Activated naive CD8-positive, alpha-beta T cell (primary cell): ENCODE measurements at regions not wholly inside any gene's neighbourhood (a gene's known extent, or its start where the extent isn't known, plus 50 kb on each side); places are given as distances from the start of the nearest gene placed in this dataset.

Experiments used
- H3K27ac Mint-ChIP-seq: one replicate; pipeline ENCODE4 v1.8.0; 2021; ENCODE audit warnings: mixed read lengths
- H3K27me3 Mint-ChIP-seq: one replicate; pipeline ENCODE4 v1.8.0; 2021; ENCODE audit warnings: mixed read lengths
- H3K36me3 Mint-ChIP-seq: one replicate; pipeline ENCODE4 v1.8.0; 2021; ENCODE audit warnings: mixed read lengths
- H3K4me1 Mint-ChIP-seq: one replicate; pipeline ENCODE4 v1.8.0; 2021; ENCODE audit warnings: low read depth, mixed read lengths
- H3K4me3 Mint-ChIP-seq: one replicate; pipeline ENCODE4 v1.8.0; 2021; ENCODE audit warnings: mild to moderate bottlenecking, mixed read lengths
- H3K9me3 Mint-ChIP-seq: one replicate; pipeline ENCODE4 v1.8.0; 2021; ENCODE audit warnings: low read depth, mixed read lengths

DNA sequence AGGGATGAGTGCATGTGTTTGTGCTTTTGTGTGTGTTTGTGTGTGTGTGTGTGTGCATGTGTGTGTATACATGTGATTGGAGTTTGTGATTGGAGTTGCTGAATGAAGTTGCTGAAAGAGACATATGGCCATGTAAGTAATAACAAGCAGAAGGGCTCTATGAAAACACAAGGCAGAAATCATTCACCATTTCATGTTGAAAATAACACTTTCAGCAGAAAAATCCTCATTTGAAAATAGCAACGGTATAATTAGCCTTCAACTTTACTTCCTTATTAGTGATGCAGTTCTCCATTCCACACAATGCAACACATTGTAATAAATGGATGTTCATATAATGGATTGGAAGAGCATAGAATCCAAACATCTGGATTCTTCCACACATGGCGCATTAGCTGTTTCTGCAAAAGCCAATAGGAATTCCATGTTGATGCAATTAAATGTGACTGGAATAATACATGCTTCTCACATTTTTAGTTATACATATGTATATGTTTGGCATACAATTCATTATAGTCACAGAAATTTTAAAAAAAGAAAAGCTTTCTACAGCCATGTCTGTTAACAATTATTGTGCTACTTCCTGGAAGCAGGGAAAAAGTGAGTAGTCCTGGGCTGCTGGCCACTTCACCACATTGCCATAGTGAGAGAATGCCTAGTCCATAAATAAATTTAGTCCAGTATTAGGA, 538.0 kb downstream of the LTN1 start:
- no peak overlapping the region for H3K27ac Mint-ChIP-seq
- no peak overlapping the region for H3K4me3 Mint-ChIP-seq
- no peaks in the 10 kb centered on the region for H3K4me1 Mint-ChIP-seq
- peaks cover 2% of the 10 kb centered on the region for H3K27me3 Mint-ChIP-seq
- no peaks in the 10 kb centered on the region for H3K9me3 Mint-ChIP-seq
- H3K36me3 Mint-ChIP-seq = no peaks in the 10 kb centered on the region

DNA sequence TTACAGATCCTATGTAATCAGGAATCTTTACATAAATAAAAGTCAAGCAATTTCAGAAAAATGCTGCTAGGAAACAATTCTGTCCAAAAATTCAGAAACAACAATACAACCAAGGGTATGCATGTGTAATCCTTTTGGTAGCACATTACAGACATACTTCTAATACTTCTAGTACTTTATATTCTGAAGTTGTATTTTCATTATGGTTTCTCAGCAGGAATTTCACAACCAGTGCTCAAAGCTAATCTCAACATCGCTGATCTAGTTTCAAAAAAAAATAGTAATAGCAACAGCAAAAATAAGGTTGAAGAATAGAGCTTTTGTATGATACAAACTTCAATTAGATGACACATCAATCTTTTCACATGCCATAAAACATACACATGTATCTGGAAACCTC, 545.2 kb downstream of the LTN1 start:
- Mint-ChIP-seq H3K27me3 (no peaks in the 10 kb centered on the region), H3K36me3 (peaks cover 5% of the 10 kb centered on the region), H3K4me3 (no peak overlapping the region), H3K27ac (no peak overlapping the region), H3K9me3 (peaks cover 11% of the 10 kb centered on the region), H3K4me1 (no peaks in the 10 kb centered on the region)

DNA sequence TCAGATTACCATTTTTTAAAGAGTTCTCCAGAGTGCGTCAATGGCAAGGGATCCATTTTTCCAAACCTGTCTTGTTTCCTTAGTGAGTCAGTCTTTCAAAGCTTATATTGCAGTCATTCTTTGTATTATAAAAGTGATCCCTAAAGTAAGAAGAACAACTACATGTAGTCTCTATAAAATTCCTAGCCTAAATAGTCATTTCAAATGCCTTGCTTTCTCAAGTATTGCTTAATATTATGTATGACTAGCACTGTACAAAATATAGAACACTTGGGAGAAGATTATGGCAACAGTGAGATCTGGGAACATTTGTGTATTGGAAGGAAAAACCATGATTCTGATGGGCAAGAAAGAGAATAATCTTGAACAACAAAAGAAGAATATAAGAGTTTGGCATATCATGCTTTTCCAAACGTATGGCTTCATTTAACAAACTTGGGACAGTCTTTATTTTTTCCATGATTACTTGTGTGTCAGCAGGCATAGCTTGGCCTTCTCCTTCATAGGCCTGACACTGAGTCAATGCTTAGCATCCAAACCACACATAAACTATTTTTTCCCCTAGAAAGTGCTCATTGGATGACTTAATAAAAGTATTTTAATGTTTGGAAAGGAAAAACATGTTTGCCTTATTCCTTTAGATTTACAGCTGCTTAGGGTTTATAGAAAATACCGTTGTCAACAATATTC, 547.4 kb downstream of the LTN1 start:
- no peak overlapping the region for H3K4me3 Mint-ChIP-seq
- H3K36me3 Mint-ChIP-seq = peaks cover 5% of the 10 kb centered on the region
- H3K4me1 Mint-ChIP-seq = no peaks in the 10 kb centered on the region
- H3K27ac Mint-ChIP-seq = no peak overlapping the region
- peaks cover 11% of the 10 kb centered on the region for H3K9me3 Mint-ChIP-seq
- no peaks in the 10 kb centered on the region for H3K27me3 Mint-ChIP-seq

DNA sequence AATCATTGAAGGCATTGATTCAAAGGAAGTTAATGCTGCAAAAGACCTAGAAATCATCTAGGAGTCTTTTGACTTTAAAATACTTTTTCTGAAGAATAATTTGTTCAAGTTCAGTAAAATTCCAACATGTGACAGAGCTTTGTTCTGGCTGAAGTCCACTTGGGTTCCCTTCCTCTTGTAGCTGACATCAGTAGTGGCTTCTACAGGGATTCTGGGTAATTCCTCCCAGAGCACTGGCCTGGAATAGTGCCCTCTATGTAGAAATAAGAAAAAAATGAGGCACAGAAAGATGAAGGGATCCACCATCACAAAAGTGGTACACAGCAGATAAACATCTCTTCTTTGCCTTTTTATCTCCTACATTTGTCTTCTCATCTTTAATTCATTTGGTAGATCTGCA, 548.1 kb downstream of the LTN1 start:
- no peaks in the 10 kb centered on the region for H3K4me1 Mint-ChIP-seq
- peaks cover 5% of the 10 kb centered on the region for H3K36me3 Mint-ChIP-seq
- no peaks in the 10 kb centered on the region for H3K27me3 Mint-ChIP-seq
- peaks cover 11% of the 10 kb centered on the region for H3K9me3 Mint-ChIP-seq
- H3K4me3 Mint-ChIP-seq = no peak overlapping the region
- H3K27ac Mint-ChIP-seq = no peak overlapping the region

DNA sequence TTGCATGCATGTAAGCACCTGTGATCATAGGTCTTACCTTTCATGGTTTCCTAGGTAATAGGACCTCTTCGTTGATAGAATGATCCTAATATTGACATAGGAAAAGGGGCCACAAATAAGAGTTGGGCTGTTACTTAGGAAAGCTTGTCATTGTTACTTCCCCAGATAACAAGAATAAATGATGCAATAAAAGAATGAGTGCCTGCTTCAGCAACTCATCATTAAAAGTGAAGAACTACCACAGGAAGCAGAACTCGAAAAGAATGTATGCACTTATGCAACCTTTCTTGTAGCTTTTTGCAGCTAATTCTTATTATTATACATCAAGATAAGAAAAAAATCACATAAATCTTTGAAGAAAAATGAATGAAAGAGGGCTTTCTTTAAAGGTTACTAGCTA, 548.6 kb downstream of the LTN1 start:
- no peaks in the 10 kb centered on the region for H3K27me3 Mint-ChIP-seq
- H3K36me3 Mint-ChIP-seq = peaks cover 5% of the 10 kb centered on the region
- no peak overlapping the region for H3K27ac Mint-ChIP-seq
- H3K4me3 Mint-ChIP-seq = no peak overlapping the region
- H3K9me3 Mint-ChIP-seq = peaks cover 11% of the 10 kb centered on the region
- H3K4me1 Mint-ChIP-seq = no peaks in the 10 kb centered on the region

DNA sequence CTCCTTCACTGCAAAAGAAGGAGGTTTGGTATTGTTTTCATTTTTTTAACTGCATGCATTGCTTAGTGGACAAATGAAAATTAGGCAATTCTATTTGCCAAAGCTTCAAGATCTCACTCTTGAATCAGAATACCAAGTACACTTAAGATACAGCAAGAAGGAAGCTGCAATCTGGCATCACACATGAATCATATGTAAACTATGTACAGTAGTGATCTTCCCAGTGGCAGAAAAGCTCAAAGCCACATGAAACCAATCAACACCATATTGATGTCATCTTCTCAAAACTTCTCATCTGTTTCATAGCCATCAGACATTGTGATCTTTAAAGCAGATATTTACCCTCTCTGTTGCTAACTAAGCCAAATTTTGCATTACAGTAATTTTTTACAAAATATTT, 550.1 kb downstream of the LTN1 start:
- Mint-ChIP-seq H3K4me1 (no peaks in the 10 kb centered on the region), H3K27ac (no peak overlapping the region), H3K4me3 (no peak overlapping the region), H3K27me3 (no peaks in the 10 kb centered on the region), H3K9me3 (peaks cover 11% of the 10 kb centered on the region), H3K36me3 (peaks cover 4% of the 10 kb centered on the region)

DNA sequence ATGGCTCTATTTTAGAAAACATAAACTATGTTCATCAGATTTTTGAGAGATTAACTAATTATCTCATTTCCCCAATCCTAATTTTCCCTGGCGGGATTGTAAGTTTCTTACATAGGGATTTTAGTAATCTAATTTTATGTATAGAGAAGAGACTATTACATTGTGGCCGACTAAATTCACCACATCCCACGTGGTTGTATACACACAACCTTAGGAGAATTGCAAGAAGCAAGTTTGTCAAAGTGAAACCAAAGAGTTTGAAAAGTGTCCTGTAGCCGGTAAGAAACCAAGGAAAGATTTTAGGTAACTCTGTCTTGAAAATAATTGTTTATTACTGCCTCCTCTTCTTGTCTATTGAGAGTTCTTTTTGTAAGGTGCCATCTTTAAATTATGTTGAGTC, 550.6 kb downstream of the LTN1 start:
- no peak overlapping the region for H3K4me3 Mint-ChIP-seq
- no peaks in the 10 kb centered on the region for H3K4me1 Mint-ChIP-seq
- no peak overlapping the region for H3K27ac Mint-ChIP-seq
- peaks cover 3% of the 10 kb centered on the region for H3K36me3 Mint-ChIP-seq
- H3K9me3 Mint-ChIP-seq = peaks cover 11% of the 10 kb centered on the region
- no peaks in the 10 kb centered on the region for H3K27me3 Mint-ChIP-seq

DNA sequence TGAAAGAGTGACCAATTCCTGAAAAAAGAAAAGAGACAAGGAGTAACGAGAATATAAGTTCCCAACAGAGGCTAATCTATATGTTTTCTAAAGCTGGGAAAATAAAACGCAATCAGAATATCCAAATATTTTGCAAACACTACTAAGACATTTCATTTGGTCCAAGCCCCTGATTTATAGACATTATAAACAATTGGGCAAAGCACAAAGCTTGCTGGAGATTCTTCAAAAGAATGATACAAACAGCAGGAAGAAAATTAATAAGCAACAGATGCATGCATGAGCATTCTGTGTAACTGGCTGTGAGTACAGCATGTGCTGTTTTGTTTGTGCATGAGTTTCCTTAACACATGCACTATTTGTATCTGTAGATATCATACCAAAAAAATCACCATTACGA, 552.9 kb downstream of the LTN1 start:
- Mint-ChIP-seq H3K27me3 (no peaks in the 10 kb centered on the region), H3K27ac (no peak overlapping the region), H3K36me3 (no peaks in the 10 kb centered on the region), H3K9me3 (peaks cover 2% of the 10 kb centered on the region), H3K4me1 (no peaks in the 10 kb centered on the region), H3K4me3 (no peak overlapping the region)

DNA sequence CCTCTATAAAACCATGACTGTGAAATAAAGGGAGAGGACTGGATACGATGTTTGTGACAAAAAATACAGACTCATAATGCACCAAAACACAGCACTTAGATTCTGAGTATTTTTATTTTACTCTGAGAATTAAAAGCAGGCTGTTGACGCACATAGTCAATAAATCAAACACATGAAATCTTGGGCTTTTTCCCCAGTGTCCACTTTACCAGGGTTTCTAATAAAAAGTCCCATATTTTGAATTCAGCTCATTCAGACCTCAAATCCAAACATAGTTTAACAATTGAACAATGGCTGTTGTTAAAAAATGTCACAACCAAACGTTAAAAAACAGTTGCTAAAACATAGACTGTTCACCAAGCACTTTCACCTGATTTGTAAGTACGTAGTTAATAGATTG, 553.4 kb downstream of the LTN1 start:
- H3K4me3 Mint-ChIP-seq = no peak overlapping the region
- no peaks in the 10 kb centered on the region for H3K9me3 Mint-ChIP-seq
- no peaks in the 10 kb centered on the region for H3K36me3 Mint-ChIP-seq
- H3K27me3 Mint-ChIP-seq = no peaks in the 10 kb centered on the region
- H3K4me1 Mint-ChIP-seq = no peaks in the 10 kb centered on the region
- no peak overlapping the region for H3K27ac Mint-ChIP-seq

DNA sequence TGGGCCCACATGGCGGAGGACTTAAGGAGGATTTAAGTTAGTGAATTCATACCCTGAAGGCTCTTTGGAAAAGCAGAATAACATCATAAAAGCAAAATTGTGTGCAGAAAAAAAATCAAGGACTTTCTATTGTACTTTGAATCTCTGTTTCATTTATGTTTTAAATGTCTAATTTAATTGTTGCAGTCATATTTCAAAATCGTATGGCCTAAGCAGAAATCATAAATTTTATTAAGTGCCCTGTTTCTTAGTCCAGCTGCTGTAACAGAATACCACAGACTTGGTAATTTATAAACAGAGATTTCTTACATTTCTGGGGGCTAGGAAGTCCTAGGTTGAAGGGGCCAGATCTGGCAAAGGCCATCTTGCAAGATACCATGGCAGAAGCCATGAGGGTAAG, 555.6 kb downstream of the LTN1 start:
- Mint-ChIP-seq H3K27me3 (no peaks in the 10 kb centered on the region), H3K9me3 (no peaks in the 10 kb centered on the region), H3K27ac (no peak overlapping the region), H3K4me1 (no peaks in the 10 kb centered on the region), H3K4me3 (no peak overlapping the region), H3K36me3 (no peaks in the 10 kb centered on the region)

DNA sequence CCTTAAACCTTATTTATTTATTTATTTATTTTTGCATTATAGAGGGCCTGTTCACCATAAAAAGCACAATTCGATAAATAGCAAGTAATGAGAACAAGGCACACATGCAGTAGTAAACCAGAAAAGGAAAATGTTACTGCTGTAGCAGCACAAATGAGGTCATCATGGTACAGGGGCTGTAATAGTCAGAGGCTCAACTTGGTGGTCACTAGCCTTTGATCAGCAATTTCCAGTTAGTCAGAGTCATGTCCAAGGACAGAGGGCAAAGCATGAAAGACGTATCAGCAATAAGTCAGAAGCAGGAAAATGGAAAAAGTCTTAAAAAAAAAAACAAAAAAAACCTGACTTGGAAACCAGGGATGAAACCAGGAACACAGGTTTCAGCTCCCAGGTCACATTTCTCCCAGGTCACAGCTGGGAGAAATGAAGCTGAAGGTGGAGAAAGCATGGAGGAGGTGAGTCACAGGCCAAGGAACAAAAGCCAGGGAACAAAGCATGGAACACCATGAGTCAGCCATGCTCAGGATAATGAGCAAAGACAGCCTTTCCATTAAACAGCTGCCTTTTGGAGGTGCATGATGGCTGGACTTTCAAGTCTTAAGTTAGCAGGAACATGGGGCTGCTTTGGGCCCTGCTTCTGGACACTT, 556.3 kb downstream of the LTN1 start:
- Mint-ChIP-seq H3K36me3 (no peaks in the 10 kb centered on the region), H3K4me1 (no peaks in the 10 kb centered on the region), H3K27ac (no peak overlapping the region), H3K9me3 (no peaks in the 10 kb centered on the region), H3K27me3 (no peaks in the 10 kb centered on the region), H3K4me3 (no peak overlapping the region)

DNA sequence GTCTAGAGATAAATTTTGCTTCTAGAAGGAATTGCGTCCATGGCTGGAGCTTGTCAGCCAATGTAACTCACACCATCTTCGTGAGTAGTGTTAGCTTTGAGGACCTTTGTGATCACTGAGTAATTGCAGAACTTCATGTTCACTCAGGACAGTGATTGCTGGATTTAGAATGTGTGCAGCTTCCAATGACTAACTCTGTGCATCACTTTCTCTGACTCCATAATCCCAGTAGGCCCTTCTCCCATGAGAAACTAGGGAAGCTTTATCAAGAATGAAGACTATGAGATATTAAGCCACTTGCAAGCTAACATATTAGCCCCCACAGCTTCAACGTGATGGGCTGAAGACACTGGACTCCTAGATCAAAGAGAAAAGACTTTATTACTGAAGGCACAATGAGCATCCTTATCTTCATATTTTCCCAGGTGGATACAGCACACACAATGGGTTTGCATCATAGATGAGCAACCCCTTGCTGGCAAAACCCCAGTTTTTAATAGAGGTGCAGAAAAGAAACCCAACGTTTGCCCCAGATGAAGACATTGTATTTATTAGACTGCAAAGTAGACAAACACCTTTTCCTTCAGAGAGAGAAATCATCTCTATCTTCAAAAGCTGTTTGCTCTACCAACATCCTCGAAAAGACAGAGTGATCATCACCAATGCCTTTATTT, 561.0 kb downstream of the LTN1 start:
- Mint-ChIP-seq H3K4me3 (no peak overlapping the region), H3K9me3 (no peaks in the 10 kb centered on the region), H3K27ac (no peak overlapping the region), H3K36me3 (no peaks in the 10 kb centered on the region), H3K27me3 (no peaks in the 10 kb centered on the region), H3K4me1 (no peaks in the 10 kb centered on the region)

DNA sequence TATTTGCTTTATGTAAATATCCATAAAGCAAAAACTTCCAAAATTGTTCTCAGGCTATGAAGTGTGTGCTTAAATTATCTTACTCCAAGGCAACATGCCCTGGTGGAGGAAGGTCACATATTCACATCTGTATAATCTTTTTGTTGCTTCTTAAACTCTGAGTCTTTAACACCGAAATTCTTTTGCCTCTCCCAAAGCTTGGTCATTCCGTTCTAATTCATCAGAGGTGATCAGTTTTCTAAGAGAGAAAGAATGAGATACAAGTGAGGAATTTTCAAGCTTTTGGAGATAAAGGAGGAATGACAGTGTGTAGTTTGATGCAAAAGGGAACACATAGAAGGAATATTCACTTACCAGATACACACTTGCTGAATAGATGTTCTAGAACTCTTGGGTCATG, 561.7 kb downstream of the LTN1 start:
- no peaks in the 10 kb centered on the region for H3K27me3 Mint-ChIP-seq
- no peaks in the 10 kb centered on the region for H3K4me1 Mint-ChIP-seq
- H3K4me3 Mint-ChIP-seq = no peak overlapping the region
- no peak overlapping the region for H3K27ac Mint-ChIP-seq
- H3K36me3 Mint-ChIP-seq = no peaks in the 10 kb centered on the region
- no peaks in the 10 kb centered on the region for H3K9me3 Mint-ChIP-seq

DNA sequence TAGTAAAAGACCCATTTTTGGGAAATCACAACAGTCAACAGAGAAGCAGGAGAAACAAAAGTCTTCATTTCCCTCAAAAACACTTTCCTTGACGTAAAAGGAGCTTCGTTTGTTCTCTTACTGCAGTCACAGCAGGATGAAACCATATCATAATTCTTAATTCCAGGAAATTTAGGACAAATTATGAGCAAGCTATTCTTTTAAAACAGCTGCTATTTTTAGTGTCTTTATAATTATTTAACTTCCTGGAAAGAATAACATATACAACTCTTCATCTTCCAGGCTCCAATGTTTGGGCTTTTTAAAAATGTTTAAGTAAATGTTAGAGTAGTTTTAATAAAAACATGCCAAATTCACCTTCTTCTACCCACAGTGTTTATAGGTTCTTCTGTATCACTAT, 563.5 kb downstream of the LTN1 start:
- Mint-ChIP-seq H3K4me3 (no peak overlapping the region), H3K27ac (no peak overlapping the region), H3K36me3 (no peaks in the 10 kb centered on the region), H3K4me1 (no peaks in the 10 kb centered on the region), H3K9me3 (no peaks in the 10 kb centered on the region), H3K27me3 (no peaks in the 10 kb centered on the region)

DNA sequence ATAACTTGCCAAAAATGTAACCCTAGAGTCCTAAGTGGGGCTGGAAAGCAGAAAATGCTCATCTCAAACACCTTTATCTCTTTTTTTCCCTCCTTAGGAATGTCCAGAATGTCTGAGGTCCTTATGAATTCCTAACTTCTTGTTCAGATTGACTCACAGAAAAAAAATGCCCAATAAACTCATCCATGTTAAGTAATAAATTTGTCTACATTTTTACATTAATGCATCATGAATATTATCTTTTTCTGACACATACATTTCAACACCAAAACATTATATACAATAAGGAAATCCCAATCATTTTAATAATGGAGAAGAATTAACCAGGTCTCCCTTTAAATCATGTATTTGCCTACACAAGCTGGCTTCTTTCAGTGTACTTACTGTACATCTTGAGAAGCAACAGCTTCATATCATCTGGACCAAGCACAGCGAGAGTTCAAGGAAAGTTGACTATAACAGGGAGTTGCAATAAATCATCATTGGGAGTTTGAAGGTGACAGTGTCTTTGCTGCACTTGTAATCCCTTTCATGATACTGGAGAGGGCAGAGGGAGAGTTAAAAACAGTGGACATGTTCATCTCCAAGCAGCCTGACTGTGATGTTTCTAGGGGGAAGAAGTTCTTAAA, 565.2 kb downstream of the LTN1 start:
- no peaks in the 10 kb centered on the region for H3K27me3 Mint-ChIP-seq
- no peak overlapping the region for H3K4me3 Mint-ChIP-seq
- no peaks in the 10 kb centered on the region for H3K9me3 Mint-ChIP-seq
- no peaks in the 10 kb centered on the region for H3K36me3 Mint-ChIP-seq
- no peak overlapping the region for H3K27ac Mint-ChIP-seq
- H3K4me1 Mint-ChIP-seq = no peaks in the 10 kb centered on the region
